ENCODE measurements at regions not wholly inside any gene's neighbourhood (a gene's known extent, or its start where the extent isn't known, plus 50 kb on each side); places are given as distances from the start of the nearest gene placed in this dataset.

DNA sequence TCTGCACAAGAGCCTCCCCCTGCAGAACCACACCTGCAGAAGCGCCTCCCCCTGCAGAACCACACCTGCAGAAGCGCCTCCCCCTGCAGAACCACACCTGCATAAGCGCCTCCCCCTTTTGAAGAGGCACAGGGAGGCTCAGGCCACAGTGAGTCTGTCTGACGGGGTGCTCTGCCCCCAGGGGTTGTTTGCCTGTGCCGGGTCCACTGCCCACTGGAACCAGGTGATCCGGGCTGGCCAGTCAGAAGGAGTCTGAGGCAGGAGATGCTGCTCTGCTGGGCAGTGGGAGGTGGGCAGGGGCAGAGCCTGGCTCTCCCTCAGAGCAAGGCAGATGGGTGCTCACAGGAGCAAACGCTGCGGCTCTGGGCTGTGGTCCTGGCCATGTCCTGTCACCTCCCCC is 60.8 kb upstream of the RNU6ATAC start:
- TF ChIP-seq, protein P1, sequence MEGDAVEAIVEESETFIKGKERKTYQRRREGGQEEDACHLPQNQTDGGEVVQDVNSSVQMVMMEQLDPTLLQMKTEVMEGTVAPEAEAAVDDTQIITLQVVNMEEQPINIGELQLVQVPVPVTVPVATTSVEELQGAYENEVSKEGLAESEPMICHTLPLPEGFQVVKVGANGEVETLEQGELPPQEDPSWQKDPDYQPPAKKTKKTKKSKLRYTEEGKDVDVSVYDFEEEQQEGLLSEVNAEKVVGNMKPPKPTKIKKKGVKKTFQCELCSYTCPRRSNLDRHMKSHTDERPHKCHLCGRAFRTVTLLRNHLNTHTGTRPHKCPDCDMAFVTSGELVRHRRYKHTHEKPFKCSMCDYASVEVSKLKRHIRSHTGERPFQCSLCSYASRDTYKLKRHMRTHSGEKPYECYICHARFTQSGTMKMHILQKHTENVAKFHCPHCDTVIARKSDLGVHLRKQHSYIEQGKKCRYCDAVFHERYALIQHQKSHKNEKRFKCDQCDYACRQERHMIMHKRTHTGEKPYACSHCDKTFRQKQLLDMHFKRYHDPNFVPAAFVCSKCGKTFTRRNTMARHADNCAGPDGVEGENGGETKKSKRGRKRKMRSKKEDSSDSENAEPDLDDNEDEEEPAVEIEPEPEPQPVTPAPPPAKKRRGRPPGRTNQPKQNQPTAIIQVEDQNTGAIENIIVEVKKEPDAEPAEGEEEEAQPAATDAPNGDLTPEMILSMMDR (IDR thresholded peaks at IDR 0.05): no peak
- TF ChIP-seq POLR2A (IDR thresholded peaks at IDR 0.05): no peak

All from testis (tissue), 2 donors.